ENCODE measurements at regions not wholly inside any gene's neighbourhood (a gene's known extent, or its start where the extent isn't known, plus 50 kb on each side); places are given as distances from the start of the nearest gene placed in this dataset.

DNA sequence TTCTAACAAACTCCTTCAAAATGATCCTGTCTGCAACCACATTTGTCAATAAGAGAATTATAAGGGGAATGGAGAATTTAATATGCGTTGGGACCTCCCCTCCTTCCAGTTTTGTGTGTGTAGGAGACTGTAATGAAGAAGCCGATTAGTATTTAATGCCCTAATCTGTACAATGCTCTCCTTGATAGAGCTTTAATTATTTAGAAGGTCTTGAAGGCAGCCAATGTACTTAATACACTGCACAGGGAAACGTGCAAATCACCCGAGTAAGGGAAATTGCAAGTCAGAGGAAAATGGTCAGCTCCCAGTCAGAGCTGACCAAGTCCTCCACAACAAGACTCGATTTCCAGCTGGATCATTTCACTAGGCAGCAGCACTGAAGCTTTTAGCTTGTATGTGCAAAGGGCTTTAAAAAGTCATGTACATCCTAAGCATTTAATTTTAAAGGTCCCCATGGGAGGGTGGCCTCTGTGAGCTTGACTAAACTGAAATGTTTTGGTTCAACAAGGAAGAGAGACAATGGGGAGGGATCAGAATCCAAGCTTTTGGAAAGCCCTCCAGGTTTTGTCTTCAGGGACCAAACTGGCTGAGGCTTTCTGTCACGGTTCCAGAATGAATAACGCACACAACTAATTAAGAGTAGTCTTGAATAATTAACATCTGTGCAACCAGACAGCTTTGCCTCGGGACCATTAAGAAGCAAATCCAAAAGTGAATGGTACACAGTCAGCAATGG, 159.8 kb upstream of the MITF start:
- H3K27me3 ChIP-seq (replicated peaks; ENCODE audit: insufficient read depth), result no peaks in the 10 kb centered on the region
- H3K9me3 ChIP-seq, result no peaks in the 10 kb centered on the region
- no peaks in the 10 kb centered on the region for H3K4me1 ChIP-seq (replicated peaks)
- WGBS, result 56% methylated on average over 8 of the region's 8 CpGs
- DNase-seq (ENCODE audit: low spot score), result no peak
- no peak overlapping the region for H3K4me3 ChIP-seq
- H3K27ac ChIP-seq, result no peak overlapping the region
- no peaks in the 10 kb centered on the region for H3K36me3 ChIP-seq
- no peak for TF ChIP-seq POLR2AphosphoS5 (IDR thresholded peaks at IDR 0.05)
- TF ChIP-seq, protein P1, sequence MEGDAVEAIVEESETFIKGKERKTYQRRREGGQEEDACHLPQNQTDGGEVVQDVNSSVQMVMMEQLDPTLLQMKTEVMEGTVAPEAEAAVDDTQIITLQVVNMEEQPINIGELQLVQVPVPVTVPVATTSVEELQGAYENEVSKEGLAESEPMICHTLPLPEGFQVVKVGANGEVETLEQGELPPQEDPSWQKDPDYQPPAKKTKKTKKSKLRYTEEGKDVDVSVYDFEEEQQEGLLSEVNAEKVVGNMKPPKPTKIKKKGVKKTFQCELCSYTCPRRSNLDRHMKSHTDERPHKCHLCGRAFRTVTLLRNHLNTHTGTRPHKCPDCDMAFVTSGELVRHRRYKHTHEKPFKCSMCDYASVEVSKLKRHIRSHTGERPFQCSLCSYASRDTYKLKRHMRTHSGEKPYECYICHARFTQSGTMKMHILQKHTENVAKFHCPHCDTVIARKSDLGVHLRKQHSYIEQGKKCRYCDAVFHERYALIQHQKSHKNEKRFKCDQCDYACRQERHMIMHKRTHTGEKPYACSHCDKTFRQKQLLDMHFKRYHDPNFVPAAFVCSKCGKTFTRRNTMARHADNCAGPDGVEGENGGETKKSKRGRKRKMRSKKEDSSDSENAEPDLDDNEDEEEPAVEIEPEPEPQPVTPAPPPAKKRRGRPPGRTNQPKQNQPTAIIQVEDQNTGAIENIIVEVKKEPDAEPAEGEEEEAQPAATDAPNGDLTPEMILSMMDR (IDR thresholded peaks at IDR 0.05), result no peak
- no peak for TF ChIP-seq POLR2A (IDR thresholded peaks at IDR 0.05)
- intact Hi-C loops (cut with DNase I), result no loop called here

DNA sequence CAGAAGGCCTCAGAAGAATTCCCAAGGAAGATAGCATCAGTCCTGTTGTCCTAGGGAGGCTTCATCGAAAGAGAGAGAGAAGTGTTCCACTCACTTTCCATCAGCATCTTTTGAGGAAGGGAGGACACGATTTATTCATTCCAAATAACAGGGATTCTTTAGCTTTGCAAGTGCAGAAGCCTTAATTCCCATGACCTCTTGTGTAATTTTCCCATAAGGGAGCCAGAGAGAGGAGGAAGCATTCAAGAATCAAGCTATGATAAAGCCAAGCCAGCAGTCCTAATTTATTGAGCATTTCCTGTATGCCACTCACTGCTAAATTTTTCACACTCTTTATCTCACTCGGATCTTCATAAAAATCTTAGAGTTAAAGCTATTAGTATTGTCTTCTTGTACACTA, 169.7 kb upstream of the MITF start:
- Histone ChIP-seq H3K27ac (no peak overlapping the region), H3K27me3 (replicated peaks; ENCODE audit: insufficient read depth) (no peaks in the 10 kb centered on the region), H3K9me3 (no peaks in the 10 kb centered on the region), H3K4me3 (no peak overlapping the region), H3K36me3 (no peaks in the 10 kb centered on the region), H3K4me1 (replicated peaks) (no peaks in the 10 kb centered on the region)
- no peak for DNase-seq (ENCODE audit: low spot score)
- TF ChIP-seq POLR2AphosphoS5 (IDR thresholded peaks at IDR 0.05) (no peak), POLR2A (IDR thresholded peaks at IDR 0.05) (no peak)
- WGBS, result 64% methylated on average over 3 of the region's 3 CpGs
- intact Hi-C loops (cut with DNase I), result no loop called here

DNA sequence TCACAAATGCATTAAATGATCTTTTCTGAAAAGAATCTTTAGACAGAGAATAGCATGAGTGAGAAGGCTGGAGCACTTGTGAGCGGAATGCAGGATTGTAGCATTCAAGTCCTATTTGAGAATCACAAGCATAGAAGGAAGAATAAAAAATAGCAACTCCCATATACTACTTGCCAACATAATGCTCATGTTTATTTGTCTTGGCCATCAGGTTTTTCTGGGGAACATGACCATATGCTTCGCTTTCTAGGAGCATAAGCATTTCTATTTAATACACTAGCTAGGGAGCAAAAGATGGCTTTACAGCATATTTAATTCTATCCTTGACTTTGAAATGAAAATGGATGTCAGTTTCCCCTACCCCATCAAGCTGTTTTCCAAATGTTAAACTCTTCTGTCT, 170.3 kb upstream of the MITF start:
- TF ChIP-seq POLR2A (IDR thresholded peaks at IDR 0.05) (no peak), POLR2AphosphoS5 (IDR thresholded peaks at IDR 0.05) (no peak)
- TF ChIP-seq, protein P1 (IDR thresholded peaks at IDR 0.05), result no peak
- Histone ChIP-seq H3K4me1 (replicated peaks) (no peaks in the 10 kb centered on the region), H3K27ac (no peak overlapping the region), H3K27me3 (replicated peaks; ENCODE audit: insufficient read depth) (no peaks in the 10 kb centered on the region), H3K4me3 (no peak overlapping the region), H3K36me3 (no peaks in the 10 kb centered on the region), H3K9me3 (no peaks in the 10 kb centered on the region)
- intact Hi-C loops (cut with DNase I), result no loop called here
- 57% methylated on average over 2 of the region's 2 CpGs for WGBS
- no peak for DNase-seq (ENCODE audit: low spot score)

DNA sequence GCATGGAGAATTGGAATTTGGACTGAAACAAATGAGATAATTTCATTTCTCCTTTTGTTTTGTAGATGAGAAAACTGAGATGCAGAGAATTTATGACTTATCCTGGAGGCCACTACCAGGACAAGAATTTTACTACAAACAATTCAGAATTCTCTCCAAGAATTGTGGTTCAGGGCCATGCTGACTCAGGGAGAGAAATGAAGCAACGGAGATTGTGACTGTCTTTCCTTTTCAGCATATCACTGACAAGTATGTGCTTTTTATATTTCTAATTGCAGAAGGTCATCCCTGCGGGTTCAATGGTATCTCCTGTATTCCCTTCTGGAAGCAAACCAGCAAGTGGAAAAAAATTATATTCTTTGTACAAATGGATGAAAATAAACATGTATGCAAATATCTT, 170.8 kb upstream of the MITF start:
- H3K27me3 ChIP-seq (replicated peaks; ENCODE audit: insufficient read depth), result no peaks in the 10 kb centered on the region
- no peak for DNase-seq (ENCODE audit: low spot score)
- H3K4me3 ChIP-seq, result no peak overlapping the region
- intact Hi-C loops (cut with DNase I), result no loop called here
- no peak for TF ChIP-seq POLR2AphosphoS5 (IDR thresholded peaks at IDR 0.05)
- H3K27ac ChIP-seq, result no peak overlapping the region
- no peaks in the 10 kb centered on the region for H3K4me1 ChIP-seq (replicated peaks)
- 63% methylated on average over 2 of the region's 2 CpGs for WGBS
- H3K36me3 ChIP-seq, result no peaks in the 10 kb centered on the region
- no peaks in the 10 kb centered on the region for H3K9me3 ChIP-seq

DNA sequence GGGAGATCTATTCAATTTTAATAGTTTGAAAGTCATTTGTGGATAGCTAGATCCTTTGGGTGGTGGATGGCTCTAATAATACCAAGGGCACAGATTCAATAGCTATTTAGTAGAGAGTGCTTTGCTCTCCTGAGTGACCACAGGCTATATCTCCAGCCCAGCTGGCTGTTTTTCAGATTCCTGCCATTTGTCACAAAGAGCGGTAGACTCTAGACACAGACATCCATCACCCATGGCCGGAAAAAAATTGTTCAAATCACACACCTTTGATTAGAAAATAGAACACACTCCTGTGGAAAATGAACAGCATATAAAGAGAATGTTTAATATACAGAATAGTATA, 171.6 kb upstream of the MITF start:
- no peak for TF ChIP-seq POLR2AphosphoS5 (IDR thresholded peaks at IDR 0.05)
- TF ChIP-seq, protein P1 (IDR thresholded peaks at IDR 0.05), result no peak
- no peak for TF ChIP-seq POLR2A (IDR thresholded peaks at IDR 0.05)
- WGBS, result 95% methylated on average over 2 of the region's 2 CpGs
- H3K36me3 ChIP-seq, result no peaks in the 10 kb centered on the region
- intact Hi-C loops (cut with DNase I), result no loop called here
- H3K27ac ChIP-seq, result no peak overlapping the region
- H3K4me3 ChIP-seq, result no peak overlapping the region
- H3K27me3 ChIP-seq (replicated peaks; ENCODE audit: insufficient read depth), result no peaks in the 10 kb centered on the region
- H3K9me3 ChIP-seq, result no peaks in the 10 kb centered on the region
- no peak for DNase-seq (ENCODE audit: low spot score)
- no peaks in the 10 kb centered on the region for H3K4me1 ChIP-seq (replicated peaks)

DNA sequence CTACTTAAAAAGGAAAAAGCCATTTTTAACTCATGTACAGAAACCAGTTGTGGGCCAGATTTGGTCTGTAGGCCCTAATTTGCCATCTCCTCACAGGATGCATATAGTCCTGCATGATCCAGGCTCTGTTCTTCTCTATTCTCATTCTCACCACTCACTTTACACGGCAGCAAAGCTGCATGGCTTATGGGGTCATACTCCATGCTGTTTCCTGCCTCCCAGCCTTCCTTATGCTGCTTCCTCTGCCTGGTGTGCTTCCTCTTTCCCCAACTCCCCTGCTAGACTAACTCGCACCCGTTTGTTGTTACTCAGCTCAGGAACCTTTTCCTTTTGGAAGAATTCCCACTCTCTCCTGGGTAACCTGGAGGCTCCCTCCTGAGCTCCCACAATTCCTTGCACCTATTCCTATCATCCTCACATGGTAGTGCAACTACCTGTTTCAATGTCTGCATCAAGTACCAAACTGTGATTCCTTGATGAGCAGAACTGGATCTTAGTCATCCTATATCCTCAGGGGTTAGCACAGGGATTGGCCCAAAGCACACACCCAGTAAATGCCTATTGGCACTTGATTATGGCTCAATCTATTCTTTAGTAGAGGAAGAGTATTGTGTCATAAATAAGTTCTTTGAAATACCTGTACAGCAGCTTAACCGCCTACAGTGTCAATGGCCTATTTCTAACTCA, 172.1 kb upstream of the MITF start:
- H3K27ac ChIP-seq, result no peak overlapping the region
- no peak overlapping the region for H3K4me3 ChIP-seq
- DNase-seq (ENCODE audit: low spot score), result no peak
- 84% methylated on average over 4 of the region's 4 CpGs for WGBS
- no peaks in the 10 kb centered on the region for H3K27me3 ChIP-seq (replicated peaks; ENCODE audit: insufficient read depth)
- no peaks in the 10 kb centered on the region for H3K4me1 ChIP-seq (replicated peaks)
- H3K9me3 ChIP-seq, result no peaks in the 10 kb centered on the region
- intact Hi-C loops (cut with DNase I), result no loop called here
- TF ChIP-seq, protein P1 (IDR thresholded peaks at IDR 0.05), result no peak
- no peak for TF ChIP-seq POLR2A (IDR thresholded peaks at IDR 0.05)
- no peak for TF ChIP-seq POLR2AphosphoS5 (IDR thresholded peaks at IDR 0.05)
- no peaks in the 10 kb centered on the region for H3K36me3 ChIP-seq
